ENCODE measurements at regions not wholly inside any gene's neighbourhood (a gene's known extent, or its start where the extent isn't known, plus 50 kb on each side); places are given as distances from the start of the nearest gene placed in this dataset.

- DNase-seq (ENCODE audit: low read depth), result no peak
These were observed 933.4 kb downstream of the TFAP2A start for GRCh38 chr6:9481292-9482029.

GRCh38 chr6:9468277-9468676 is 946.6 kb downstream of the TFAP2A start:
- DNase-seq (ENCODE audit: low read depth), result no peak

GRCh38 chr6:9467741-9468140 is 947.1 kb downstream of the TFAP2A start:
- no peak for DNase-seq (ENCODE audit: low read depth)

- no peak for DNase-seq (ENCODE audit: low read depth)
These were observed 950.3 kb downstream of the TFAP2A start for GRCh38 chr6:9464583-9464982.

- DNase-seq (ENCODE audit: low read depth), result no peak
These were observed 951.6 kb downstream of the TFAP2A start for GRCh38 chr6:9463311-9463710.

- DNase-seq (ENCODE audit: low read depth), result no peak
These were observed 953.7 kb downstream of the TFAP2A start for GRCh38 chr6:9461188-9461587.

GRCh38 chr6:9458424-9458823 is 956.5 kb downstream of the TFAP2A start:
- no peak for DNase-seq (ENCODE audit: low read depth)

GRCh38 chr6:9455864-9456658 is 958.8 kb downstream of the TFAP2A start:
- no peak for DNase-seq (ENCODE audit: low read depth)

GRCh38 chr6:9439621-9440330 is 975.1 kb downstream of the TFAP2A start:
- DNase-seq (ENCODE audit: low read depth), result no peak

GRCh38 chr6:9437836-9438235 is 977.0 kb downstream of the TFAP2A start:
- no peak for DNase-seq (ENCODE audit: low read depth)

GRCh38 chr6:9435281-9435680 is 979.6 kb downstream of the TFAP2A start:
- DNase-seq (ENCODE audit: low read depth), result no peak

- DNase-seq (ENCODE audit: low read depth), result no peak
These were observed 982.9 kb downstream of the TFAP2A start for GRCh38 chr6:9431945-9432344.

- DNase-seq (ENCODE audit: low read depth), result no peak
These were observed 986.3 kb downstream of the TFAP2A start for GRCh38 chr6:9428421-9429172.

- DNase-seq (ENCODE audit: low read depth), result no peak
These were observed 986.8 kb upstream of the SLC35B3 start for GRCh38 chr6:9422138-9422537.

GRCh38 chr6:9420316-9421015 is 985.1 kb upstream of the SLC35B3 start:
- no peak for DNase-seq (ENCODE audit: low read depth)

- DNase-seq (ENCODE audit: low read depth), result no peak
These were observed 982.1 kb upstream of the SLC35B3 start for GRCh38 chr6:9417400-9417799.

- DNase-seq (ENCODE audit: low read depth), result no peak
These were observed 977.7 kb upstream of the SLC35B3 start for GRCh38 chr6:9412951-9413559.

- no peak for DNase-seq (ENCODE audit: low read depth)
These were observed 973.8 kb upstream of the SLC35B3 start for GRCh38 chr6:9409126-9409525.

- no peak for DNase-seq (ENCODE audit: low read depth)
These were observed 973.2 kb upstream of the SLC35B3 start for GRCh38 chr6:9408402-9409117.

- no peak for DNase-seq (ENCODE audit: low read depth)
These were observed 970.5 kb upstream of the SLC35B3 start for GRCh38 chr6:9405825-9406224.
